SW480 (cell line): ENCODE measurements at regions not wholly inside any gene's neighbourhood (a gene's known extent, or its start where the extent isn't known, plus 50 kb on each side); places are given as distances from the start of the nearest gene placed in this dataset.

Experiments
- DNase-seq: peaks from one replicate; pipeline ENCODE4 v3.0.0-alpha.2; 2016; ENCODE audit warnings: low spot score

GRCh38 chr18:61727241-61728193 is 165.3 kb downstream of the RNF152 start:
- DNase-seq: no peak

DNA sequence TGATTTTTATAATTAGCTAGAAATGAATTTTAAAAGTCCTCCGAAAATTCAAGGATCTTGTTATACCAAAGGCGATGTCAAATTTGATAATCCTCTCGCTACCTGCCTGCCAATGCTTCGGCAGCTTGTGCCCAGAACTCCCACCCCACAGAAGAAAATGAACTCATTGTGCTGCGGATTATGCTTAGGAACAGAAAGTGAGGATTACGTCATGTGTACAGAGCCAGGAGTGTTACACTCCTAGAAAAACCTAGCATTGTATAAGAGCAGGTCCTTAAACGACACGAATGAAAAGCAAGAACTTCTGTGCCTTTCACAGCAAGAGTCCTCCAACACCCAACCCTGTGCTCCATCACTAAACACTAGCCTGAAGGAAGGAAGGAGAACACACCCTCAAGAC is 168.3 kb downstream of the RNF152 start:
- DNase-seq: no peak

GRCh38 chr18:61722247-61722646 is 170.6 kb downstream of the RNF152 start:
- DNase-seq: no peak

- DNase-seq: no peak
Observed at GRCh38 chr18:61720496-61720895, 172.3 kb downstream of the RNF152 start.

DNA sequence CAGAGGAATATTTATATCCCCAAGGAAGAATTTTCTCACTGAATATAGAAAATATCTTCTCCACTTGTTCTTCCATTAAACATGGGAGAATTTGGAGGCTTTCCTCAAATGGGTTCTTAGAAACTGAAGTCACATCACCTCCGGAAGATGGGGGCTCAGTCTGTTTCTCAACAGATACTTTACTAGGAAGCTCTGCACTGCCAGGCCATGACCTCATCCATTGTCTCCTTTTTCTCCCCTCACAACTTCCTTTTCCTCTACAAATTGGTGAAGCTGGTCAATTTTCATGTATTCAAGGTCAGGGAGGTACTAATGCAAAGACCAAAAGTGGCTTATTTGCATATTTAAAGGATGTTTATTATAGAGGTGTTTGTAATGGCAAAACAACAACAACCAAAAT is 173.1 kb downstream of the RNF152 start:
- no peak for DNase-seq

DNA sequence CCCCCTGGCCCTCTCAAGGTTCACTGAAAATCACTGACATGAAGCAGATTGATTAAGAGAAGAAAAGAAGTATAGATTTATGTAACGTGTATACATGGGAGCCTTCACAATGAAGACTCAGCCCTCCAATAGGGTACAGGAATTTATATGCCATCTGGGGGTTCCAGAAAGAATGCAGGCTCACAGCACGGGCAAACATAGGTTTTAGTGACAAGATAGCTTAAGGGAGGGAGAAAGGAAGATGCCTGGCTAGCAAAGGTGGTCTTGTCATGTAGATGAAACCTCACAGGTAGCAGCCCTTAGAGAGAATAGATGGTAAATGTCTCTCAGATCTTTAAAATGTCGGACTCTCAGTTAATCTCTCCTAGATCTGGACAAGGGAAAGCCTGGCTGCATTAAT is 173.9 kb downstream of the RNF152 start:
- DNase-seq: no peak

- no peak for DNase-seq
Observed at GRCh38 chr18:61714421-61714820, 178.4 kb downstream of the RNF152 start.

- DNase-seq: no peak
Observed at GRCh38 chr18:61713502-61713901, 179.3 kb downstream of the RNF152 start.

DNA sequence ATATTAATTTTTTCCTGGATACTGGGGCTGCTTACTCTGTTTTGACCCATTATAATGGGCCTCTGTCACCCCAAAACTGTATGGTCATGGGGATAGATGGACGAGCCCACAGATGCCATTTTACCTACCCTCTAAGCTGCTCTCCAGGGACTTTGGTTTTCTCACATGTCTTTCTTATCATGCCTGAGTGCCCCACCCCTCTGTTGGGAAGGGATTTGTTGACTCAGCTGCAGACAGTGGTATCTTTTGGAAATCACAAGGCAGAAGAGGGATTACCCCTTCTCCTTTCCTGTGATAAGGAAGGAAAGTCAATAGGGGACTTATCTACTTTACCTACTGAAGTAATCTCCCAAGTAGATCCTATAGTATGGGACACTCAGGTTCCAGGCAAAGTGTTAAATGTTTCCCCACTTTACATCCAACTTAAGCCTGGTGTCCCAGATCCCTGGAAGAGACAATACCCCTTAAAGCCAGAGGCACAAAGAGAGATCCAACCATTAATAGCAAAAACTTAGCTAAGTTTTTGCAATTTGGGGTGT is 182.7 kb downstream of the RNF152 start:
- no peak for DNase-seq

DNA sequence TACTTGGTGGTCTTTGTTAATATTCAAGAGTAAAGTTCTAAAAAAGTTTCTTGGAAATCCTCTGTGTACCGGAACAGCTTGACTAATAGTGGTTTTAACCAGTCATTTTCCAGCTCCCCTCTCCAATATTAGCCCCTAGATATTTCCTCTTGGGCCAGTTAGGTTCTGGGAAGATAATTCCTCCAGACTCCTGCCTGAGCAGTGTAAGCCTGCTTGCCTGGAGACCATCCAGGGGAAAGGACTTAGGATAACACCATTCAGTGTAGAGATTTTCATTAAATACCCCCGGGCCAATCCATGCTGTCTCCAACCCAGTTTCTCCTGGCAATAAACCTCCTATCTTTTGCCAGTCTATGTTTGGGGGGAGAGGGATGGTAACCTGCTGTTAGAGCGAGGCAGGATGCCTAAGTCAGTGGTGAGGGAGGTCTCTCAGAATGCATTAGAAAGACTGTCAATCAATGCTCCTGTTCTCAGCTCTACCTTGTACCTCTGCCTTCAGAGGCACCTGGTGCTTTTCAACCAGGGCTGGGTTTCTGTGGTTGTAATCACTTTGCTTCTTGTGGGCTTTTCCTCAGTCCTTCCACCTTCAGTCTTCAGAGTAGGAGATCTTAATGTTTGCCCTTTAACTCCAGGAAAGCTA is 186.4 kb downstream of the RNF152 start:
- no peak for DNase-seq

DNA sequence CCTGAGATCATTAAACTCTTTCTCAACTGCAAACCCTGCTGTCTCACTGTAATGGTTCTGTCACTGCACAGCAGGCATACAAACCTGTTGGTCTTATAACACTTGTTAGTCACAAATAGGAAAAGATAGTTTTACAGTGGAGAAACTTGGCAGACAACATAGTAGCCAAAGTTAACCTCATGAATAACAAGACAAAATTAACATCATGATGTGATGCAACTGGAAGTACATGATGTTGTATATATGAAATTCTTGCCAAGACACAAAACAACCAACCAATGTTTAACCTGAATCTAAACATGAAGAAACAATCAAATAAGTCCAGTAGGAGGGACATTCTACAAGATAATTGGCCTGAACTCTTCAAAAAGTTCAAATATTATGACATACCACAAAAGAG is 189.3 kb downstream of the RNF152 start:
- no peak for DNase-seq

- DNase-seq: no peak
Observed at GRCh38 chr18:61702007-61702406, 190.8 kb downstream of the RNF152 start.

GRCh38 chr18:61699397-61700110 is 193.3 kb downstream of the RNF152 start:
- DNase-seq: no peak

DNA sequence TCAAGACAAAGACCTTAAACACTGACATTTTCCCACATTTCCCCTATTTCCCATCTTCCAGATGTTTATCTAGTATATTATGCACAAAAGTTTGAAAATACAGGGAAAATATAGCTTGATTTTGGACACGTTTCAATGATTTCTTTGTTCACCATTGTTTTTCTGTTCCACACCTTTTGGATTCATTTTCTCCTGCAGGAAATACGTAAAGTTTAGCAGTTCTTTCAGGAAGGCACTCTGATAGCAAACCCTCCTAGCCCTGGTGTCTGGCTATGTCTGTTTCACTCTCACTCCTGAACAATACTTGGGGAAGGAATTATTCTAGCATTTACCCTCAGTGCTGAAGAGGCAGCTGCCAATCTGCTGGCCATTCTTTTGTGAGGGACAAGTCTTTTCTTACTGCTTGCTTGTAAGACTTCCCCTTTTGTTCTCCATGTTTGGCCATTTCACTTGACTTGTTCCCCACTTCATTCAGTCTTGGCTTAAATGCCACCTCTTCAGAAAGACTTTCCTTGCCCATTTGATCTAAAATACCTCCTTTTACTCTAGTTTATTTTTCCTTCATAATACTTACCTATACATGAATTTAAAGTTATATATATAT is 195.4 kb downstream of the RNF152 start:
- DNase-seq: no peak

- no peak for DNase-seq
Observed at GRCh38 chr18:61694236-61694635, 198.6 kb downstream of the RNF152 start.

GRCh38 chr18:61690418-61691138 is 202.2 kb downstream of the RNF152 start:
- DNase-seq: no peak

GRCh38 chr18:61687317-61687716 is 205.5 kb downstream of the RNF152 start:
- DNase-seq: no peak

DNA sequence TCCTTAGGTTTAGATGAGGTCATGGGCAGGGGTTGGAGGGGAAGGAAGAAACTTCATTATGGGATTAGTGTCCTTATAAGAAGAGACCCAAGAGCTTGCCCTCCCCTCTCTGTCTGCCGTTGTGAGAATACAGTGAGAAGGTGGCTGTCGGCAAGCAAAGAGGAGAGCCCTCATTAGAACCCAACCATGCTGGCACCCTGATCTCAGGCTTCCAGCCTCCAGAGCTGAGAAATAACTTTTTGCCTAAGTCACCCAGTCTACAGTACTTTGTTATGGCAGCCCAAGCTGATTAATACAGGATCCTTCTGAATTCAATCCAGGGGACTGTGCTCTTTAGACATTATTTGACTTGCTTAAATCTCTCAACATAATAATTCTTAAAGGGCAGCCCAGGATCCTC is 209.0 kb downstream of the RNF152 start:
- no peak for DNase-seq

- no peak for DNase-seq
Observed at GRCh38 chr18:61681065-61681464, 211.7 kb downstream of the RNF152 start.

DNA sequence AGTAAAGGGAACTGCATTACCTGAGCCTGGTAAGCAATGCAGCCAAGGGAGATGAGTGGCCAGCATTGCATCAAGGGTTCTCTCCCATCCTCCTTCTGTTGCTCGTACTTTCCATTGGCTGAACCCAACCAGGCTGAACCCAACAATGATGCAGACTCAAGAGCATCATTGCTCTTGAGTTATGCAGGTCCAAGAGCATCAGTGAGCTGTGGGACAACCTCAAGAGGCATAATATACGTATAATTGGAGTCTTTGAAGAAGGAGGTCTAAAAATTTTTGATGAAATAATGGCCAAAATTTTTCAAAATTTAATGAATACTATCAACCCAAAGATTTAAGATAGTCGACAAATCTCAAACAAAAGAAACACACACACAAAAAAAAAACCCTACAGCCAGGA is 213.0 kb downstream of the RNF152 start:
- no peak for DNase-seq

GRCh38 chr18:61677435-61677970 is 215.3 kb downstream of the RNF152 start:
- no peak for DNase-seq
